MG63 (cell line): ENCODE measurements at regions not wholly inside any gene's neighbourhood (a gene's known extent, or its start where the extent isn't known, plus 50 kb on each side); places are given as distances from the start of the nearest gene placed in this dataset.

Experiments used
- DNase-seq: peaks from one replicate; pipeline ENCODE4 v3.0.0-alpha.2; 2020
- H3K27me3 ChIP-seq: fragments of 250-450 bp; sonication (Bioruptor Pico); 2 replicates; pipeline ENCODE4 v1.5.1; 2020; ENCODE audit warnings: mild to moderate bottlenecking, moderate library complexity
- H3K36me3 ChIP-seq: fragments of 250-450 bp; sonication (Bioruptor Pico); 2 replicates; pipeline ENCODE4 v1.5.1; 2020; ENCODE audit warnings: mild to moderate bottlenecking, moderate library complexity
- H3K4me3 ChIP-seq: fragments of 250-450 bp; sonication (Bioruptor Pico); 2 replicates; pipeline ENCODE4 v1.5.1; 2020; ENCODE audit warnings: mild to moderate bottlenecking, moderate library complexity
- H3K9me3 ChIP-seq: fragments of 250-450 bp; sonication (Bioruptor Pico); 2 replicates; pipeline ENCODE4 v1.5.1; 2020; ENCODE audit warnings: mild to moderate bottlenecking, moderate library complexity

- no peaks in the 10 kb centered on the region for H3K27me3 ChIP-seq
- DNase-seq, result no peak
- H3K9me3 ChIP-seq, result no peaks in the 10 kb centered on the region
- no peaks in the 10 kb centered on the region for H3K36me3 ChIP-seq
- H3K4me3 ChIP-seq, result no peak overlapping the region
Observed at GRCh38 chr4:112759313-112759712, 122.4 kb downstream of the LARP7 start.

- no peak for DNase-seq
- Histone ChIP-seq H3K27me3 (no peaks in the 10 kb centered on the region), H3K4me3 (no peak overlapping the region), H3K36me3 (no peaks in the 10 kb centered on the region), H3K9me3 (no peaks in the 10 kb centered on the region)
Observed at GRCh38 chr4:112765317-112765974, 128.5 kb downstream of the LARP7 start.

- Histone ChIP-seq H3K4me3 (no peak overlapping the region), H3K27me3 (no peaks in the 10 kb centered on the region), H3K36me3 (no peaks in the 10 kb centered on the region), H3K9me3 (no peaks in the 10 kb centered on the region)
- DNase-seq, result peak; percentile 1
Observed at GRCh38 chr4:112766422-112766821, 129.5 kb downstream of the LARP7 start.

GRCh38 chr4:112767386-112767785, 130.4 kb downstream of the LARP7 start:
- no peaks in the 10 kb centered on the region for H3K36me3 ChIP-seq
- no peaks in the 10 kb centered on the region for H3K9me3 ChIP-seq
- no peak overlapping the region for H3K4me3 ChIP-seq
- no peak for DNase-seq
- H3K27me3 ChIP-seq, result no peaks in the 10 kb centered on the region

DNA sequence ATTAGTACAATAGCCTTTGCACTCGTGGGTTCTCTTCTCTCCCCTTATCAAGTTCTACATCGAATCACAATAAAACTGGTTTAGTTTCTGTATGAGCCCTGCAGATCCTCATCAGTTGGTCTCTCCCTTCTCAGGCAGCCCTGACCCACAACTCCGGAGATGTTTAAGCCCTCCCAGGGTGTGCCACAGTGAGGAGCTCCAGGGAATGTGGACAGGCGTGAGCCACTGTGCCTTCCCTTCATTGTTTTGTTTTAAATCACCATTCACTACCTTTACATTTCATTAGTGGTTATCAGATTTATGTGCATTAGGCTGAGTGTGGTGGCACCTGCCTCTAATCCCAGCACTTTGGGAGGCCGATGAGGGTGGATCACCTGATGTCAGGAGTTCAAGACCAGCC, 133.2 kb downstream of the LARP7 start:
- no peaks in the 10 kb centered on the region for H3K36me3 ChIP-seq
- DNase-seq, result no peak
- no peaks in the 10 kb centered on the region for H3K9me3 ChIP-seq
- H3K27me3 ChIP-seq, result no peaks in the 10 kb centered on the region
- no peak overlapping the region for H3K4me3 ChIP-seq

GRCh38 chr4:112775801-112776200, 138.9 kb downstream of the LARP7 start:
- no peak for DNase-seq
- Histone ChIP-seq H3K9me3 (no peaks in the 10 kb centered on the region), H3K4me3 (no peak overlapping the region), H3K27me3 (no peaks in the 10 kb centered on the region), H3K36me3 (no peaks in the 10 kb centered on the region)

- Histone ChIP-seq H3K4me3 (no peak overlapping the region), H3K36me3 (no peaks in the 10 kb centered on the region), H3K9me3 (no peaks in the 10 kb centered on the region), H3K27me3 (no peaks in the 10 kb centered on the region)
- no peak for DNase-seq
Observed at GRCh38 chr4:112776535-112776934, 139.6 kb downstream of the LARP7 start.

DNA sequence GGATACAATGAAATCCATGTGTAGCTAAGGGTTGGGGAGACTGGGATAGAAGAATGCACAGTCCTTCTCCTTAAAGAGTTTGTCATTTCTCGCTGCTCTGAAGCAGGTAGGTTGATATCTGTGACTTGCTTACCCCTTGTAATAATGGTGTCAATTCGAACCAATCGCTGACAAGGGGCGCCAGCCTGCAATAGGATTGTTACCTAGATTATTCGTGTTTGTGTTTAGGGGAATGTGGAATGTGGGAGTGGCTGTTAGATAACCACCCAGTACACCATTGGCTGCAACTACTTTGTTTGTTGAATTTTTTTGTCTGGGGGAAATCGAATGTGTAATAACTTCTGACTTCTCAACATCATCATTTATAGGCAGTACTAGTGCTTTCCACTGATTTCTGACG, 141.6 kb downstream of the LARP7 start:
- no peak for DNase-seq
- Histone ChIP-seq H3K27me3 (no peaks in the 10 kb centered on the region), H3K9me3 (no peaks in the 10 kb centered on the region), H3K4me3 (no peak overlapping the region), H3K36me3 (no peaks in the 10 kb centered on the region)

- DNase-seq, result no peak
Observed at GRCh38 chr4:112793033-112793432, 156.1 kb downstream of the LARP7 start.

GRCh38 chr4:112800001-112800400, 163.1 kb downstream of the LARP7 start:
- no peak for DNase-seq
- H3K36me3 ChIP-seq, result no peaks in the 10 kb centered on the region
- H3K27me3 ChIP-seq, result no peaks in the 10 kb centered on the region
- H3K4me3 ChIP-seq, result no peak overlapping the region
- no peaks in the 10 kb centered on the region for H3K9me3 ChIP-seq

More at GRCh38 chr4:112793033-112793432, 156.1 kb downstream of the LARP7 start:
- no peaks in the 10 kb centered on the region for H3K9me3 ChIP-seq
- no peaks in the 10 kb centered on the region for H3K36me3 ChIP-seq
- no peaks in the 10 kb centered on the region for H3K27me3 ChIP-seq
- H3K4me3 ChIP-seq, result no peak overlapping the region

GRCh38 chr4:112801341-112801740, 164.4 kb downstream of the LARP7 start:
- Histone ChIP-seq H3K9me3 (no peaks in the 10 kb centered on the region), H3K36me3 (no peaks in the 10 kb centered on the region), H3K27me3 (no peaks in the 10 kb centered on the region), H3K4me3 (no peak overlapping the region)
- no peak for DNase-seq

GRCh38 chr4:112802780-112803179, 165.8 kb downstream of the LARP7 start:
- H3K36me3 ChIP-seq, result no peaks in the 10 kb centered on the region
- H3K27me3 ChIP-seq, result no peaks in the 10 kb centered on the region
- no peak for DNase-seq

DNA sequence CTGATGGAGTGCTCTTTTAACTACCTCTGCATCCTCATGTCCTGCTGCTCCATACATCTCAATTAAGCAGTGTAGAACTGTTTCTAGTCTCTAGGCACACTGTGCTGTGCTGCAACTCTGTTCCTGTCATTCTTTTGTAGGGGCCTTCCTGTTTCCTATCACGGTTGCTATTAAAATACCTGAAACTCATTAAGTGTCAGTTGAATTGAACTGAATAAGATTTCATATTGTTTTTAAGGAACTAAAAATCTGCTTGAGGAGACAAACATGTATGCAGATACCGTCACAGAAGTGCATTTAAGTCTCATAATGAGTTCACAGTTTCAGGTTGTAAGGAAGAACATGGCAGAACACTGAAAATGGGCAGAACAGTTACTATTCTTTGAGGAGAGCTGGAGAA, 170.1 kb downstream of the LARP7 start:
- DNase-seq, result no peak
- no peak overlapping the region for H3K4me3 ChIP-seq
- no peaks in the 10 kb centered on the region for H3K27me3 ChIP-seq
- no peaks in the 10 kb centered on the region for H3K36me3 ChIP-seq
- no peaks in the 10 kb centered on the region for H3K9me3 ChIP-seq

More at GRCh38 chr4:112802780-112803179, 165.8 kb downstream of the LARP7 start:
- Histone ChIP-seq H3K4me3 (no peak overlapping the region), H3K9me3 (no peaks in the 10 kb centered on the region)

GRCh38 chr4:112808001-112808400, 171.1 kb downstream of the LARP7 start:
- H3K4me3 ChIP-seq, result no peak overlapping the region
- H3K27me3 ChIP-seq, result no peaks in the 10 kb centered on the region
- DNase-seq, result no peak
- H3K36me3 ChIP-seq, result no peaks in the 10 kb centered on the region
- H3K9me3 ChIP-seq, result no peaks in the 10 kb centered on the region

- Histone ChIP-seq H3K27me3 (no peaks in the 10 kb centered on the region), H3K36me3 (no peaks in the 10 kb centered on the region), H3K4me3 (no peak overlapping the region), H3K9me3 (no peaks in the 10 kb centered on the region)
- no peak for DNase-seq
Observed at GRCh38 chr4:112813790-112814189, 176.8 kb downstream of the LARP7 start.

DNA sequence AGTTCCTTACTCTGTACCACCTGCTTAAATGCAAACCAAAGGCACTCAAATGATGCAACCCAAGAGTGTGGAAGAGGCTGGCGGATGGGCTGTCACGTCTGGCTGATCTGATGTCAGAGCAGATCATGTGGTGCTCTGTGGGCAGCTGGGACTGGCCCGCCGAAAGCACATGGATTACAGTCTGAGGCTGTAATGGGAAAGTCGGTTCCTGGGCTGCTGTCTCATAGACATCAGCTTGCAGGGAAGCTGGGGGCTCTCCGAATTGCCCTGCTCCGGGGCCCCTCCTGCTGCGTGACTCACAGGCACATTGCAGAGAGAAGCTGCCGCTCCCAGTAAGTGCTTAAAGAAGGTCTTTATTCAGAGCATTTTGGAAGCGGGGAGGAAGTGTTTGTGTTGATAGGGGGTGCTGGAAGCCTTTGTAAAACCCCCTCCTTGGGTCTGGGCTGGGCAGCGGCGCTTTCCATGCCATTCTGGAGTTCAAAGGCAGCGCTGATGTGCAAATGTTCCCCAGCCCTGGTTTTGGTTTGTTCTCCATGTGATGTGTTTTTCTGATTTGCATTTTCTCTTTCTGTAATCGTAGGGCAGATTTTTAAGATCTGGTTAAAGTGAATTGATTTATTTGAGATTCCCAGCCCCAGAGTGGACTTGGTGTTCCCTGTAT, 181.1 kb downstream of the LARP7 start:
- peak; percentile 74 for DNase-seq
- H3K9me3 ChIP-seq, result no peaks in the 10 kb centered on the region
- no peaks in the 10 kb centered on the region for H3K36me3 ChIP-seq
- H3K4me3 ChIP-seq, result peak overlapping the region; percentile 53
- H3K27me3 ChIP-seq, result no peaks in the 10 kb centered on the region

DNA sequence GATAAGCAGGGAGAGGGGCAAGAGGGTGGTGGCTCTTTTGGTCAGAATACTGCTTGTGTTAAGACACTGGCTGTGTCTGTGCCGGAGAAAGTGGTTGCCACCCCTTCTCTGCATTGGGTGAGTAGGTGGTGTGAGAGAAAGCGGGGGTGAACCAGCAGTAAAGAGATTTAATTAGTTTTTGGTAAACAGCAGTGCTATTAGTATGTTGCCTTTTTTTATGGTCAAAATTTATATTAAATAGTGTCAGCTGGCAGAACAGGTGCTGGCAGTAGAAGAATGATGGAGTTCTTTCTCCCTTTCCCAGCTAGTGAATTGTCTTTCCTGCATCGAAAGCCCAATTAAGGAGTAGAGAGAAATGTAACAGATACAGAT, 181.6 kb downstream of the LARP7 start:
- DNase-seq, result peak; percentile 1
- no peaks in the 10 kb centered on the region for H3K9me3 ChIP-seq
- peak overlapping the region; percentile 53 for H3K4me3 ChIP-seq
- no peaks in the 10 kb centered on the region for H3K27me3 ChIP-seq
- no peaks in the 10 kb centered on the region for H3K36me3 ChIP-seq

DNA sequence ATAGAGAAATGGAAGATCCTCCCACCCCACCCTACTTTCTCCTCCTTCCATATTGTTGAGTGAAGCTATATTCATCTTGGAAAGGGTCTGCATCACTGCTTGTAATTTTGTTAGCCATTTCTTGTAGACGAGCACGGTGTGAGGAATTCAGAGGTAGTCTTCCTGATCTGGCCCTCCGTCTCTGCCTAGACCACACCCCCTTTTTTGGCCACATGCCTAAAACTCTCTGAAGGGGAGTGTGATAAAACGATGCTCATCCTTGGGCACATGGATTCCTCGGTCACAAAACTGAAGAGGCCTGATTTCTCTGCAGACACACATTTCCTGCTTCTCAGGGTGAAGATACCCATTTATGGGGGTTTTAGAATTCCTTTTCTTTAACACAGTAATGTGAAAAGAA, 182.8 kb downstream of the LARP7 start:
- Histone ChIP-seq H3K27me3 (no peaks in the 10 kb centered on the region), H3K36me3 (no peaks in the 10 kb centered on the region), H3K9me3 (no peaks in the 10 kb centered on the region), H3K4me3 (no peak overlapping the region)
- no peak for DNase-seq
